Muscle layer of colon (tissue), 2 donors: ENCODE measurements at regions not wholly inside any gene's neighbourhood (a gene's known extent, or its start where the extent isn't known, plus 50 kb on each side); places are given as distances from the start of the nearest gene placed in this dataset.

Experiments used
- H3K27ac ChIP-seq: one replicate; pipeline ENCODE4 v1.7.0; 2013; ENCODE audit warnings: low read depth, mild to moderate bottlenecking, low read length, moderate library complexity
- H3K27me3 ChIP-seq, 2 donors: one replicate each; pipeline ENCODE4 v1.7.0; 2013; ENCODE audit warnings: low read length in 2 of 2, mild to moderate bottlenecking in 2 of 2; ENCODE audit not compliant: insufficient read depth in 2 of 2, control insufficient read depth in 1 of 2
- H3K36me3 ChIP-seq: one replicate; pipeline ENCODE4 v1.7.0; 2013; ENCODE audit warnings: mild to moderate bottlenecking, low read length; ENCODE audit not compliant: insufficient read depth
- H3K4me1 ChIP-seq: one replicate; pipeline ENCODE4 v1.7.0; 2013; ENCODE audit warnings: mild to moderate bottlenecking, low read length; ENCODE audit not compliant: insufficient read depth
- H3K4me3 ChIP-seq, 2 donors: one replicate each; pipeline ENCODE4 v1.7.0; 2013; ENCODE audit warnings: low read length in 2 of 2, low read depth in 1 of 2, mild to moderate bottlenecking in 1 of 2, moderate library complexity in 1 of 2
- H3K9ac ChIP-seq: one replicate; pipeline ENCODE4 v1.7.0; 2013; ENCODE audit warnings: low read length
- H3K9me3 ChIP-seq: one replicate; pipeline ENCODE4 v1.7.0; 2013; ENCODE audit warnings: mild to moderate bottlenecking, low read length
- donor health status: abdominal sarcoma.
- donor health status: Adenocarcinoma of cecum.

GRCh38 chr13:33931397-33932311 is 113.7 kb downstream of the RFC3 start:
- H3K9me3 ChIP-seq, result no peaks in the 10 kb centered on the region
- H3K4me3 ChIP-seq, result no peak overlapping the region
- no peaks in the 10 kb centered on the region for H3K36me3 ChIP-seq
- no peak overlapping the region for H3K27ac ChIP-seq
- H3K9ac ChIP-seq, result no peak overlapping the region
- no peaks in the 10 kb centered on the region for H3K27me3 ChIP-seq
- H3K4me1 ChIP-seq, result no peaks in the 10 kb centered on the region

- Histone ChIP-seq H3K9ac (no peak overlapping the region), H3K36me3 (no peaks in the 10 kb centered on the region), H3K4me3 (no peak overlapping the region), H3K27me3 (no peaks in the 10 kb centered on the region), H3K9me3 (no peaks in the 10 kb centered on the region), H3K4me1 (no peaks in the 10 kb centered on the region), H3K27ac (no peak overlapping the region)
Measured at GRCh38 chr13:33932769-33933406, 114.9 kb downstream of the RFC3 start.

GRCh38 chr13:33933810-33934209 is 115.9 kb downstream of the RFC3 start:
- no peaks in the 10 kb centered on the region for H3K9me3 ChIP-seq
- no peak overlapping the region for H3K27ac ChIP-seq
- H3K4me1 ChIP-seq, result no peaks in the 10 kb centered on the region
- H3K4me3 ChIP-seq, result no peak overlapping the region
- H3K27me3 ChIP-seq, result no peaks in the 10 kb centered on the region
- no peak overlapping the region for H3K9ac ChIP-seq
- H3K36me3 ChIP-seq, result no peaks in the 10 kb centered on the region

GRCh38 chr13:33934343-33934742 is 116.4 kb downstream of the RFC3 start:
- no peaks in the 10 kb centered on the region for H3K27me3 ChIP-seq
- no peaks in the 10 kb centered on the region for H3K9me3 ChIP-seq
- H3K4me1 ChIP-seq, result no peaks in the 10 kb centered on the region
- H3K4me3 ChIP-seq, result no peak overlapping the region
- H3K36me3 ChIP-seq, result no peaks in the 10 kb centered on the region
- no peak overlapping the region for H3K27ac ChIP-seq
- no peak overlapping the region for H3K9ac ChIP-seq

GRCh38 chr13:33934951-33935371 is 117.0 kb downstream of the RFC3 start:
- Histone ChIP-seq H3K27ac (no peak overlapping the region), H3K36me3 (no peaks in the 10 kb centered on the region), H3K4me3 (no peak overlapping the region), H3K27me3 (no peaks in the 10 kb centered on the region), H3K9me3 (no peaks in the 10 kb centered on the region), H3K4me1 (no peaks in the 10 kb centered on the region), H3K9ac (no peak overlapping the region)

- no peaks in the 10 kb centered on the region for H3K9me3 ChIP-seq
- no peak overlapping the region for H3K9ac ChIP-seq
- H3K4me1 ChIP-seq, result no peaks in the 10 kb centered on the region
- no peaks in the 10 kb centered on the region for H3K36me3 ChIP-seq
- no peak overlapping the region for H3K4me3 ChIP-seq
- no peaks in the 10 kb centered on the region for H3K27me3 ChIP-seq
- no peak overlapping the region for H3K27ac ChIP-seq
Measured at GRCh38 chr13:33935969-33936368, 118.0 kb downstream of the RFC3 start.

- Histone ChIP-seq H3K9ac (no peak overlapping the region), H3K27ac (no peak overlapping the region), H3K4me3 (no peak overlapping the region), H3K9me3 (no peaks in the 10 kb centered on the region), H3K4me1 (no peaks in the 10 kb centered on the region), H3K36me3 (no peaks in the 10 kb centered on the region), H3K27me3 (no peaks in the 10 kb centered on the region)
Measured at GRCh38 chr13:33937373-33938098, 119.6 kb downstream of the RFC3 start.

GRCh38 chr13:33940256-33940655 is 122.3 kb downstream of the RFC3 start:
- H3K27ac ChIP-seq, result no peak overlapping the region
- no peak overlapping the region for H3K4me3 ChIP-seq
- H3K9me3 ChIP-seq, result no peaks in the 10 kb centered on the region
- H3K27me3 ChIP-seq, result no peaks in the 10 kb centered on the region
- H3K4me1 ChIP-seq, result no peaks in the 10 kb centered on the region
- no peak overlapping the region for H3K9ac ChIP-seq
- no peaks in the 10 kb centered on the region for H3K36me3 ChIP-seq

- Histone ChIP-seq H3K9ac (no peak overlapping the region), H3K27me3 (no peaks in the 10 kb centered on the region), H3K4me1 (no peaks in the 10 kb centered on the region), H3K27ac (no peak overlapping the region), H3K9me3 (no peaks in the 10 kb centered on the region), H3K36me3 (no peaks in the 10 kb centered on the region), H3K4me3 (no peak overlapping the region)
Measured at GRCh38 chr13:33940898-33941297, 122.9 kb downstream of the RFC3 start.

- Histone ChIP-seq H3K9ac (no peak overlapping the region), H3K4me1 (no peaks in the 10 kb centered on the region), H3K27me3 (no peaks in the 10 kb centered on the region), H3K9me3 (no peaks in the 10 kb centered on the region), H3K36me3 (no peaks in the 10 kb centered on the region), H3K4me3 (no peak overlapping the region), H3K27ac (no peak overlapping the region)
Measured at GRCh38 chr13:33945477-33945876, 127.5 kb downstream of the RFC3 start.

GRCh38 chr13:33953203-33953602 is 135.3 kb downstream of the RFC3 start:
- Histone ChIP-seq H3K4me3 (no peak overlapping the region), H3K4me1 (no peaks in the 10 kb centered on the region), H3K27ac (no peak overlapping the region), H3K9ac (no peak overlapping the region), H3K36me3 (no peaks in the 10 kb centered on the region), H3K27me3 (no peaks in the 10 kb centered on the region), H3K9me3 (no peaks in the 10 kb centered on the region)
